Suprapubic skin (tissue), 4 donors: ENCODE measurements at regions not wholly inside any gene's neighbourhood (a gene's known extent, or its start where the extent isn't known, plus 50 kb on each side); places are given as distances from the start of the nearest gene placed in this dataset.

Experiments used
- DNase-seq, 2 donors: peaks; one replicate each; pipeline ENCODE4 v3.0.0-alpha.2; 2019; ENCODE audit warnings: low spot score in 2 of 2
- H3K27ac ChIP-seq: fragments of 200-600 bp; sonication (generic); one replicate; pipeline ENCODE4 v1.5.1; 2019
- H3K27me3 ChIP-seq: fragments of 200-600 bp; sonication (generic); one replicate; pipeline ENCODE4 v1.5.1; 2019
- H3K36me3 ChIP-seq: fragments of 200-600 bp; sonication (generic); one replicate; pipeline ENCODE4 v1.5.1; 2019
- H3K4me1 ChIP-seq: fragments of 200-600 bp; sonication (generic); one replicate; pipeline ENCODE4 v1.5.1; 2019
- H3K4me3 ChIP-seq: fragments of 200-600 bp; sonication (generic); one replicate; pipeline ENCODE4 v1.5.1; 2019; ENCODE audit warnings: mild to moderate bottlenecking
- H3K9me3 ChIP-seq: fragments of 200-600 bp; sonication (generic); one replicate; pipeline ENCODE4 v1.5.1; 2019
- EP300 ChIP-seq: sonication (generic); formaldehyde crosslinking; IDR thresholded peaks from one replicate; pipeline ENCODE4 v1.6.1; 2017; ENCODE audit warnings: antibody characterized with exemption
- POLR2A ChIP-seq, 2 donors: fragments of 450-650 bp; IDR thresholded peaks; one replicate each; pipeline ENCODE4 v1.6.1; 2017; ENCODE audit warnings: antibody characterized with exemption in 2 of 2, mild to moderate bottlenecking in 2 of 2, moderate library complexity in 2 of 2
- POLR2AphosphoS5 ChIP-seq, 3 donors: sonication (generic); formaldehyde crosslinking; IDR thresholded peaks; one replicate each; pipeline ENCODE4 v1.6.1; 2017; ENCODE audit warnings: antibody characterized with exemption in 3 of 3
- WGBS: methylation state at CpG from one replicate; pipeline ENCODE4 v1.1.5; 2018; 5-methylcytosine and 5-hydroxymethylcytosine counted together
- TF ChIP-seq, protein P1 (sequence below), 2 donors: fragments of 200-600 bp in 1 of 2; fragments of 450-650 bp in 1 of 2; sonication (generic) in 1 of 2; IDR thresholded peaks; one replicate each; pipeline ENCODE4 v1.5.1; 2016 to 2019; ENCODE audit warnings: antibody characterized with exemption in 2 of 2, mild to moderate bottlenecking in 1 of 2, moderate library complexity in 1 of 2

DNA sequence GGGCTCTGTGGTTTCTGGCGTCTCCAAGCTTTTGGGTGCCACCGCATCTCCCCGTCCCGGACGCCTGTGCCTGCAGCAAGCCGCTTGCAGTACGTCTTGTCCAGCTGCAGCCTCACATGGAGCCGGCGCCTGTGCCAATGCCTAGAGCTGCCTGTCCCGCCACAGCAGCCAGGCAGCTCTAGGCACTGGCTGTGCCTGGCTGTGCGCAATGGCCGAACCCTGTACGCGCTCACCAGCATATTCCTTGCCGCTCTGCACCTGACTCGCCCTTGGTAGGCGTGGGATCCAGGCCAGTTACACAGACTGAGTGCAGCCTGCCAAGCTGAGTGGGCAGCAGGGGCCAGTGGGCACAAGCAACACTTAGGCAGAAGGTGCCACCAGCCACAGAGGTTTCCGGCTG is 381.2 kb upstream of the SORCS1 start:
- no peak for DNase-seq
- TF ChIP-seq POLR2AphosphoS5 (IDR thresholded peaks at IDR 0.05) (no peak), EP300 (no peak), POLR2A (IDR thresholded peaks at IDR 0.05) (no peak)
- TF ChIP-seq, protein P1, sequence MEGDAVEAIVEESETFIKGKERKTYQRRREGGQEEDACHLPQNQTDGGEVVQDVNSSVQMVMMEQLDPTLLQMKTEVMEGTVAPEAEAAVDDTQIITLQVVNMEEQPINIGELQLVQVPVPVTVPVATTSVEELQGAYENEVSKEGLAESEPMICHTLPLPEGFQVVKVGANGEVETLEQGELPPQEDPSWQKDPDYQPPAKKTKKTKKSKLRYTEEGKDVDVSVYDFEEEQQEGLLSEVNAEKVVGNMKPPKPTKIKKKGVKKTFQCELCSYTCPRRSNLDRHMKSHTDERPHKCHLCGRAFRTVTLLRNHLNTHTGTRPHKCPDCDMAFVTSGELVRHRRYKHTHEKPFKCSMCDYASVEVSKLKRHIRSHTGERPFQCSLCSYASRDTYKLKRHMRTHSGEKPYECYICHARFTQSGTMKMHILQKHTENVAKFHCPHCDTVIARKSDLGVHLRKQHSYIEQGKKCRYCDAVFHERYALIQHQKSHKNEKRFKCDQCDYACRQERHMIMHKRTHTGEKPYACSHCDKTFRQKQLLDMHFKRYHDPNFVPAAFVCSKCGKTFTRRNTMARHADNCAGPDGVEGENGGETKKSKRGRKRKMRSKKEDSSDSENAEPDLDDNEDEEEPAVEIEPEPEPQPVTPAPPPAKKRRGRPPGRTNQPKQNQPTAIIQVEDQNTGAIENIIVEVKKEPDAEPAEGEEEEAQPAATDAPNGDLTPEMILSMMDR (IDR thresholded peaks at IDR 0.05) = no peak
- WGBS = 91% methylated on average over 6 of the region's 18 CpGs
- no peaks in the 10 kb centered on the region for H3K36me3 ChIP-seq
- no peaks in the 10 kb centered on the region for H3K9me3 ChIP-seq
- H3K27me3 ChIP-seq = no peaks in the 10 kb centered on the region
- H3K4me1 ChIP-seq = no peaks in the 10 kb centered on the region
- no peak overlapping the region for H3K4me3 ChIP-seq
- no peak overlapping the region for H3K27ac ChIP-seq

DNA sequence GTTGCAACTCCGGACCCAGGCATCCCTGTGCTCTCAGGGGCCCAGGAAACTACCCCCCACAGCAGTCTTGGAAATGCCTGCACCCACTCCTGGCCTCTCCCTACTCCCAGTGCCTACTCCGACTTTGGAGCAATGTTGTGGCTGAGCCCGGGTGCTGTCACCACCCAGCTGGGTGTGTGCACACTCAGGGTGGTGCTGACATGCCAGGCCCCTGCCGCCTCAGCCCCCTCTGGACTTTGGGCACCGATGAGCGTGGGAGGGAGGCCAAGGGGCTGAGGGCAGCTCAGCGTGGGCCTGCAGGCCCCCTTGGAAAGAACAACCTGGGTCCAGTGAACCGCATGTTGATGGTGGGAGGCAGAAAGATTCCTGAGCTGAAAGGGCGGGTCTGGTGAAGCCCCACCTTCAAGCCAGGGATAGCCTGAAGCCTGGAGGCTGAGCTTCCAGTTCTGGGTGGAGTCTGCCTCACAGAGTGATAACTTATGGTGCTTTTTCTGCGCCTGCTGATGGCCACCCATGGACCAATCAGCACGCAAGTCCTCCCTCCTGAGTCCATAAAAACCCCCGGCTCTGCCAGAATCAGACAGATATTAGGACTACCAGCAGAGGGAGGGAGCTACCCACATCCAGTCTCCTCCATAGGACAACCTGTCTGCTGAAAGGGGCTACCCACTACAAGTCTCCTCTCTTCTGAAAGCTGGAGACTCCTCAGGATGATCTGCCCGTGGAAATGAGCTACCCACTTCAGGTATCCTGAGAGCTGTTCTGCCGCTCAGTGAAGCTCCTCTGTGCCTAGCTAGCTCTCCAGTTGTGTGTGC is 380.4 kb upstream of the SORCS1 start:
- no peak for DNase-seq
- no peak overlapping the region for H3K4me3 ChIP-seq
- 91% methylated on average over 11 of the region's 14 CpGs for WGBS
- no peaks in the 10 kb centered on the region for H3K36me3 ChIP-seq
- H3K27me3 ChIP-seq = no peaks in the 10 kb centered on the region
- no peaks in the 10 kb centered on the region for H3K9me3 ChIP-seq
- no peak overlapping the region for H3K27ac ChIP-seq
- no peaks in the 10 kb centered on the region for H3K4me1 ChIP-seq
- TF ChIP-seq, protein P1 (IDR thresholded peaks at IDR 0.05) = no peak
- TF ChIP-seq EP300 = no peak
- no peak for TF ChIP-seq POLR2A (IDR thresholded peaks at IDR 0.05)
- no peak for TF ChIP-seq POLR2AphosphoS5 (IDR thresholded peaks at IDR 0.05)

DNA sequence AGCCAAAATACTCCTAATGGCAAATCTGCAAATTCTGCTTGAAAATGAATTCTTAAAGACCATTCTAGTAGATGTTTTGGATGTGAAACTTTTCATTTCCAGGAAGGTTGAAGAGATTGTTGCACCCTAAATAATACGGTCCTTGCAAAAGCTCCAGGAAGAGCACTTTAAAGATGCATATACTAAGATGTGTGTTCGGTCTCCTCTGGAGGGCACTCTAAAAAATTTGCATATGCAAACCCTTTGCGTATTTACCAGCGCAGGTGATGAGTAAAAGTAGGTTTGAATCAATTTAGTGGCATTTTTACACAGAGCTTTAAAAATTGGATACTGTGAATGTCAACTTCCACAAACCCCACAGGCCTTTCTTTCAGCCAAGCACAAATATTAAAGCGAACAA is 378.1 kb upstream of the SORCS1 start:
- H3K9me3 ChIP-seq = no peaks in the 10 kb centered on the region
- H3K27ac ChIP-seq = no peak overlapping the region
- H3K4me3 ChIP-seq = no peak overlapping the region
- TF ChIP-seq POLR2AphosphoS5 (IDR thresholded peaks at IDR 0.05) = no peak
- no peak for TF ChIP-seq POLR2A (IDR thresholded peaks at IDR 0.05)
- no peak for TF ChIP-seq EP300
- TF ChIP-seq, protein P1 (IDR thresholded peaks at IDR 0.05) = no peak
- WGBS = 75% methylated on average over 5 of the region's 5 CpGs
- no peaks in the 10 kb centered on the region for H3K4me1 ChIP-seq
- DNase-seq = no peak
- no peaks in the 10 kb centered on the region for H3K36me3 ChIP-seq
- no peaks in the 10 kb centered on the region for H3K27me3 ChIP-seq

DNA sequence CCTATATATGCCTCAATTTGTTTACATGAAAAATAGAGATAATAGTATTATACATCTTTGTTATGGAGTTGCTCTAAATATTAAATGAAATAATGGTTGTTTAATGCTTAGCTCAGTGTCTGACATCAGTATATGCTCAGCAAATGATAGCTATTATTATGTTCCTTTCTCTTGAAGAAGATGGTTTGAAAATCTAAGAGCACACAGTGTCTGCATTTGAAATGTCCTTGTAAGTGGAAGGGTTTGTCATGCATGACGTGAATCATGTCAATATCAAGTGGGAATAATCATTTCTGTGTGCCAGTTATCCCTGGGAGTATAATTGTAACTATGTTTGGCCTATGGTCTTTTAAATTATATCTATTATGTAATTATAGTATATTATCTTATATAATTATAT is 377.5 kb upstream of the SORCS1 start:
- no peak for DNase-seq
- Histone ChIP-seq H3K4me3 (no peak overlapping the region), H3K4me1 (no peaks in the 10 kb centered on the region), H3K9me3 (no peaks in the 10 kb centered on the region), H3K36me3 (no peaks in the 10 kb centered on the region), H3K27ac (no peak overlapping the region), H3K27me3 (no peaks in the 10 kb centered on the region)
- TF ChIP-seq POLR2A (IDR thresholded peaks at IDR 0.05) (no peak), EP300 (no peak), POLR2AphosphoS5 (IDR thresholded peaks at IDR 0.05) (no peak)
- TF ChIP-seq, protein P1 (IDR thresholded peaks at IDR 0.05) = no peak
- 79% methylated on average over 1 of the region's 1 CpG for WGBS

DNA sequence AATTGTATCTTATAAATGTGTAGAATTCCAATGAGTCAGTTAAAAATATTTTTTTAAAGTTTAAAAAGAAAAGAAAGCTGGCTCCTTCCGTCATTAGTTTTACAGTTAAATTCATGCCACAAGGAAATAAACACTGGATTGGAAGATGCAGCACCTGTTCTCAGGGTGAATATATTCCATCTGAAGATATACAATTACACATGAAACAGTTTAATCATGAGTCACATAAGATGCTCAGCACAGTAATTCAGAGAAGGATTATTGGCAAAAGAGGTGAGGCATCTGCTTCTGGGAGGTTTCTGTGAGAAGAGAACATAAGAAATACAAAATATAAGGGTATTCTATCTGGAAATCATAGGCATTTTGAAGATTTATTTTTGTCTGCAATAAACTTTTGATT is 376.5 kb upstream of the SORCS1 start:
- DNase-seq = no peak

More for the DNA sequence above, 376.5 kb upstream of the SORCS1 start:
- TF ChIP-seq, protein P1 (IDR thresholded peaks at IDR 0.05) = no peak
- TF ChIP-seq POLR2AphosphoS5 (IDR thresholded peaks at IDR 0.05) = no peak
- TF ChIP-seq EP300 = no peak
- no peak for TF ChIP-seq POLR2A (IDR thresholded peaks at IDR 0.05)
- Histone ChIP-seq H3K36me3 (no peaks in the 10 kb centered on the region), H3K9me3 (no peaks in the 10 kb centered on the region), H3K4me1 (no peaks in the 10 kb centered on the region), H3K4me3 (no peak overlapping the region), H3K27ac (no peak overlapping the region), H3K27me3 (no peaks in the 10 kb centered on the region)
- 90% methylated on average over 1 of the region's 1 CpG for WGBS
